SK-N-MC (cell line): ENCODE measurements at regions not wholly inside any gene's neighbourhood (a gene's known extent, or its start where the extent isn't known, plus 50 kb on each side); places are given as distances from the start of the nearest gene placed in this dataset.

ENCODE experiments used
- EZH2 ChIP-seq: fragments of 200-600 bp; sonication (generic); IDR thresholded peaks from one replicate; pipeline ENCODE4 v1.6.1; 2017; ENCODE audit warnings: antibody characterized with exemption
- POLR2AphosphoS5 ChIP-seq: IDR thresholded peaks from 2 replicates; pipeline ENCODE4 v1.6.1; 2012; ENCODE audit warnings: mild to moderate bottlenecking, low read depth, low read length, borderline replicate concordance

DNA sequence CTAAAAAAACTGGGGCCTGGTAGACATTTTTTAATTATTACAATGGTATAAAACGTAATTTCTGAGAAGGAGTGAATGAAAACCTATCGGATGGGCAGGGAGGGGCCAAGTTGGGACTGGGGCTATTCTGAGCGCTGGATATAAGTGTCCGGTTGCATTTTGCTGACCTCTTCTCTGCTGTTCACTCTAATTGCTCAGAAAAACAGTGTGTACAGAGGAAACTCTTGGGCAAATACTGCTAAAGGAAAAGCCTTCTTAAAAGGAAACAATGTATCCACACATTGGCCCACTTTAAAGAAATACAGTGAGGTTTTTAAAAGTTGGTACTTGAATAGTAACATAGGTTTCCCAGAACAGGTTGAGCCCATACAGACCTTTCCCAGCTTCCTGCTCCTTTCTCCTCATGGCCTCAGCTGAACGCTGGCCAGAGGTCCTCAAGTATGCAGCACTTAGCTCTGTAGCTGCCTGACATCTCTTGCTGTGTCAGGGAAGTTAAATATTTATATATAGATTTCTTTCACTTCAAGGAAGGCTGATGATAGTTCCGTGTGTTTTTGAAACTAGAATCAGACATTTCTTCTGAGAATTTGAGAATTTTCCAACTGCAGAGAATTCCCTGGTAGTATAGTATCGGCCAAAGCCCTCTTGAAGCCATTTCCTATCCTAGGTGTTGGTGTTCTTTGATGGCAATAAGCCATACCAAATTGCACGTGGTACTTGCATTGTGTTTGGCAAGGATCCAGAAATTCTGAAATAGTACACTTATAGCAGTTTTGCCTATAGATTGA, 97.1 kb upstream of the SLC4A4 start:
- no peak for TF ChIP-seq EZH2
- TF ChIP-seq POLR2AphosphoS5: no peak
